ENCODE measurements at regions not wholly inside any gene's neighbourhood (a gene's known extent, or its start where the extent isn't known, plus 50 kb on each side); places are given as distances from the start of the nearest gene placed in this dataset.

DNA sequence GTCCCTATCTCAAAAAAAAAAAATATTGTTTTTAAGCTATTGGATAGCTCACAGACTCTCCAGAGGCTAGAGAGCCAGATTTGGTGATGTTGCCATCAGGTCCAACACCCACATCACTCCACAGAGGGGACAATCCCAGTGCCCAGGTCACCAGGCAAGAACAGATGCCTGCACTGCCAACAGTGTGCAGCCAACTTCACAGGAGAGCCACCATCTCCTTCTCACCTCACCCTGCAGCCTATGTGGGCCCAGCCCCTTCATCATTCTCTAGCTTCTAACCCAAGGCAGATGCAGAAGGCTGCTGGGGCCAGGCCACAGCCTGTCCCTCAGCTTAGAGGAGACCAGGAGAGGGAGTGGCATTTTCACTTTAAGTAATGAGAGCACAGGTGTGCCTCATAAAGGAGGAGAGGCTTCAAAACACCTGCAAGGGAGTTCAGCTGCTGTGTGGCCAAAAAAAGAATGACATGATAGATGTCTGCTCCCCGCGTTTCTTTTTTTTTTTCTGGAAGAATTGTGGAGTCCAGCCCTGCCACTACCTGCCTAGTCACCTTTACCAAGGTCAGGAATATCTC lies 98.0 kb upstream of the ZSWIM2 start:
- H3K4me3 ChIP-seq (ENCODE audit: low read depth, low read length): no peak overlapping the region
- no peak for DNase-seq (ENCODE audit: low read depth)
- in situ Hi-C loops (cut with HindIII; ENCODE audit: low sequenced_read_pairs): no loop called here
- TF ChIP-seq CTCF (IDR thresholded peaks at IDR 0.05; ENCODE audit: low read depth, low read length, missing control alignments): no peak

GRCh38 chr2:186941853-186942252 lies 92.9 kb upstream of the ZSWIM2 start:
- no peak overlapping the region for H3K4me3 ChIP-seq (ENCODE audit: low read depth, low read length)
- DNase-seq (ENCODE audit: low read depth): no peak
- in situ Hi-C loops (cut with HindIII; ENCODE audit: low sequenced_read_pairs): no loop called here
- no peak for TF ChIP-seq CTCF (IDR thresholded peaks at IDR 0.05; ENCODE audit: low read depth, low read length, missing control alignments)

GRCh38 chr2:186940463-186940862 lies 91.5 kb upstream of the ZSWIM2 start:
- in situ Hi-C loops (cut with HindIII; ENCODE audit: low sequenced_read_pairs): no loop called here
- DNase-seq (ENCODE audit: low read depth): no peak
- no peak overlapping the region for H3K4me3 ChIP-seq (ENCODE audit: low read depth, low read length)
- no peak for TF ChIP-seq CTCF (IDR thresholded peaks at IDR 0.05; ENCODE audit: low read depth, low read length, missing control alignments)

DNA sequence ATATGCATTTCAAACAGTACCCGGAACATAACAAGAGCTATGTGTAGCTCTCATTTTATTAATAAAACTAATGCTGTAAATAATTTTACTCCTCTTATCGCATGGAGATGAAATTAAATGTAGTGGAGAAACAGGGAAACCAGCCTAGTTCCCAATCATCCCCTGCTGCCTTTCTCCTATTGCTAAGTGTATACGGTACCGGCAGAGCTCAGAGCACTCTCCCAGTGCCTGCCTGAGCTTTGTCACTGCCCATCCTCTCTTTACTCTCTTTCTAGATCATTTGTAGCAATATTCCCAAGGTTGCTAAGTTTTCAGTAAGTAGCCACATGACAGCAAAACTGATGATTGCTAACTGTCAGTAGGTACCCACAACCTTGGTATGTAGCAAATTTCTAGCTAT lies 85.5 kb upstream of the ZSWIM2 start:
- TF ChIP-seq CTCF (IDR thresholded peaks at IDR 0.05; ENCODE audit: low read depth, low read length, missing control alignments): no peak
- H3K4me3 ChIP-seq (ENCODE audit: low read depth, low read length): no peak overlapping the region
- DNase-seq (ENCODE audit: low read depth): no peak
- in situ Hi-C loops (cut with HindIII; ENCODE audit: low sequenced_read_pairs): no loop called here

DNA sequence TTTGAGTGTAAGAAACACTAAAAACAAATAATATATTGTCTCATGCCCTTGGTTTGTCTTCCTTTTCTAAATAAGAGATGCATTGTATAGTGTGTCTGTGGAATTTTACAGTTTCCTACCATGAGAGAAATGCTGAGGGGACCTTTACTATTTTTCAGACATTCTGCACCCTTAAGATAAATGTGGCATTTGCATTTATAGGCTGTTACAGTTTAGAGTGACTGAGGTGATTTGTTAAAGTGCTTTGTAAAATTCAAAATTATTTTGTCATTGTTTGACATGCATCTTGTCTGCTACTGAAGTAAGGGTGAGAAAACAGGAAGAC lies 78.9 kb upstream of the ZSWIM2 start:
- in situ Hi-C loops (cut with HindIII; ENCODE audit: low sequenced_read_pairs): no loop called here
- no peak overlapping the region for H3K4me3 ChIP-seq (ENCODE audit: low read depth, low read length)
- no peak for TF ChIP-seq CTCF (IDR thresholded peaks at IDR 0.05; ENCODE audit: low read depth, low read length, missing control alignments)
- no peak for DNase-seq (ENCODE audit: low read depth)

DNA sequence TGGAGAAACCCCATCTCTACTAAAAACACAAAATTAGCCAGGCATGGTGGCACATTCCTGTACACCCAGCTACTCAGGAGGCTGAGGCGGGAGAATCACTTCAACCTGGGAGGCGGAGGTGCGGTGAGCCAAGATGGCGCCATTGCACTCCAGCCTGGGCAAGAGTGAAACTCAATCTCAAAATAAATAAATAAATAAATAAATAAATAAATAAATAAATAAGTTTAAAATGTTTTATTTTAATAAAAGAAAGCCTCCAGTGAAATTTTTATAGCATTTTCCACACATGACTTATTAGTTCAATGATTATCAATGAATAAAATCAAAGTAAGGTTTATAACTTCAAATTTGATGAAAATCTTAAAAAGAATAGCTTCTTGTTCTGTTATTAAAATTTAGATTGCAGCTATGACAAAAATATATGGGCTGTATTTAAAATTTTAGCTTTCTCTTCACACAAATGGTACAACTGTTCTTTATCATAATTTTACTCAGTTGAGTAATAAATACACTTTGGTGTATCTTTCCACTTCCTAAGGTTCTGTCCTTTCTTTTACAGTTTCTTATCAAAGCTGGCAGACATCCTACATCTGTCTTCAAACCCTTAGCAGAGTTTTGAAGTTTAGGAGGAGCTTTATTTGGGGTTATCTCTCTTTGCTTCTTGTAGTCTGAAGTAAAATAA lies 78.4 kb upstream of the ZSWIM2 start:
- no peak for DNase-seq (ENCODE audit: low read depth)
- in situ Hi-C loops (cut with HindIII; ENCODE audit: low sequenced_read_pairs): no loop called here
- no peak overlapping the region for H3K4me3 ChIP-seq (ENCODE audit: low read depth, low read length)
- no peak for TF ChIP-seq CTCF (IDR thresholded peaks at IDR 0.05; ENCODE audit: low read depth, low read length, missing control alignments)

Measured in astrocyte of the cerebellum (primary cell).